Left ventricle myocardium inferior (tissue), 1 donor: ENCODE measurements at regions not wholly inside any gene's neighbourhood (a gene's known extent, or its start where the extent isn't known, plus 50 kb on each side); places are given as distances from the start of the nearest gene placed in this dataset.

Experiments used
- DNase-seq: peaks from one replicate; pipeline ENCODE4 v3.0.0-alpha.2; 2020
- H3K27ac ChIP-seq: fragments of 200-600 bp; replicated peaks from 2 replicates; pipeline ENCODE4 v1.8.0; 2021
- H3K27me3 ChIP-seq: fragments of 200-600 bp; 2 replicates; pipeline ENCODE4 v1.8.0; 2021; ENCODE audit warnings: low read depth
- H3K36me3 ChIP-seq: fragments of 200-600 bp; 2 replicates; pipeline ENCODE4 v1.8.0; 2021
- H3K4me1 ChIP-seq: fragments of 200-600 bp; 2 replicates; pipeline ENCODE4 v1.8.0; 2021
- H3K4me3 ChIP-seq: fragments of 200-600 bp; 2 replicates; pipeline ENCODE4 v1.8.0; 2021; ENCODE audit warnings: mild to moderate bottlenecking, moderate library complexity
- H3K9me3 ChIP-seq: fragments of 200-600 bp; replicated peaks from 2 replicates; pipeline ENCODE4 v1.8.0; 2021
- intact Hi-C: fragments of 100-400 bp; cut with micrococcal nuclease; formaldehyde crosslinking; loops from one replicate; pipeline ENCODE4 v1.11.0; 2022
- TF ChIP-seq, protein P1 (sequence below): fragments of 200-600 bp; IDR thresholded peaks from 2 replicates; pipeline ENCODE4 v1.8.0; 2021; ENCODE audit warnings: antibody characterized with exemption, mild to moderate bottlenecking, borderline replicate concordance
- donor health status: DM: no; HTN: yes; CAD: no; lungs with severe emphysema.

DNA sequence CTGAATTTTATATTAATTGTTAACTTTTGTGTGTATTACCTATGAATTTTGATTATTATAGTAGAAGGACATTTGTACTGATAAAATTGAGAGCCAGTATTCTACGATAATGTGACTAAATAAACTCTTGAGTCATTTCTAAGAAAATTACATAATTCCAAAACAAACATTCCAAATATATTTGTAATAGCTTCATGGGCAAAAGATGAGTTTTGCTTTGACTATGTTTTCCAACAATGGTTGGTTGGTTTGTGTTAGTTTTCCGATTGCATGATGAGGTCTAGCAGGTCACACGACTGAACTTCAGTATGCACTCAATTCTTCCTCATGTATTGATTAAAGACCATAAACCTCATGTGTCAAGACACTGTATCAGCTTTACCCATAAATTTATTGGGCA lies 71.7 kb upstream of the WDR75 start:
- no peaks in the 10 kb centered on the region for H3K36me3 ChIP-seq
- no peak for DNase-seq
- H3K27ac ChIP-seq, result no peak overlapping the region
- intact Hi-C loops, result no loop called here
- TF ChIP-seq, protein P1, sequence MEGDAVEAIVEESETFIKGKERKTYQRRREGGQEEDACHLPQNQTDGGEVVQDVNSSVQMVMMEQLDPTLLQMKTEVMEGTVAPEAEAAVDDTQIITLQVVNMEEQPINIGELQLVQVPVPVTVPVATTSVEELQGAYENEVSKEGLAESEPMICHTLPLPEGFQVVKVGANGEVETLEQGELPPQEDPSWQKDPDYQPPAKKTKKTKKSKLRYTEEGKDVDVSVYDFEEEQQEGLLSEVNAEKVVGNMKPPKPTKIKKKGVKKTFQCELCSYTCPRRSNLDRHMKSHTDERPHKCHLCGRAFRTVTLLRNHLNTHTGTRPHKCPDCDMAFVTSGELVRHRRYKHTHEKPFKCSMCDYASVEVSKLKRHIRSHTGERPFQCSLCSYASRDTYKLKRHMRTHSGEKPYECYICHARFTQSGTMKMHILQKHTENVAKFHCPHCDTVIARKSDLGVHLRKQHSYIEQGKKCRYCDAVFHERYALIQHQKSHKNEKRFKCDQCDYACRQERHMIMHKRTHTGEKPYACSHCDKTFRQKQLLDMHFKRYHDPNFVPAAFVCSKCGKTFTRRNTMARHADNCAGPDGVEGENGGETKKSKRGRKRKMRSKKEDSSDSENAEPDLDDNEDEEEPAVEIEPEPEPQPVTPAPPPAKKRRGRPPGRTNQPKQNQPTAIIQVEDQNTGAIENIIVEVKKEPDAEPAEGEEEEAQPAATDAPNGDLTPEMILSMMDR, result no peak
- no peaks in the 10 kb centered on the region for H3K9me3 ChIP-seq
- no peak overlapping the region for H3K4me3 ChIP-seq
- H3K27me3 ChIP-seq, result no peaks in the 10 kb centered on the region
- no peaks in the 10 kb centered on the region for H3K4me1 ChIP-seq

DNA sequence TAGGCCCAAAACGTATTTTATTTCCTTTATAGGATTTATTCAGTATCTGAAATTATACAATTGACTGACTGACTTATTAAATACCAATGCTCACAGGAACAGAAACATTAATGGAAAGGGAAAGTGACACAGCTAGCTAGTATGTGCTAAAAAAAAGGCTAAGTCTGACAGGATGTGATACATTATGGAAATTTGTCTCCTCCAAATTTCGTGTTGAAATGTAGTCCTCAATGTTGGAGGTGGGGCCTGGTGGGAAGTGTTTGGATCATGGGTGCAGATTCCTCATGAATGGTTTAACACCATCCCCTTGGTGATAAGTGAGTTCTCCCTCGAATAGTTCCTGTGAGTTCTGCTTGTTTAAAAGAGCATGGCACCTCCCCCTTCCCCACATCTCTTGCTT lies 70.6 kb upstream of the WDR75 start:
- no peaks in the 10 kb centered on the region for H3K4me1 ChIP-seq
- intact Hi-C loops, result no loop called here
- H3K27me3 ChIP-seq, result no peaks in the 10 kb centered on the region
- no peak for DNase-seq
- no peaks in the 10 kb centered on the region for H3K36me3 ChIP-seq
- TF ChIP-seq, protein P1, result no peak
- H3K9me3 ChIP-seq, result no peaks in the 10 kb centered on the region
- H3K27ac ChIP-seq, result no peak overlapping the region
- no peak overlapping the region for H3K4me3 ChIP-seq

DNA sequence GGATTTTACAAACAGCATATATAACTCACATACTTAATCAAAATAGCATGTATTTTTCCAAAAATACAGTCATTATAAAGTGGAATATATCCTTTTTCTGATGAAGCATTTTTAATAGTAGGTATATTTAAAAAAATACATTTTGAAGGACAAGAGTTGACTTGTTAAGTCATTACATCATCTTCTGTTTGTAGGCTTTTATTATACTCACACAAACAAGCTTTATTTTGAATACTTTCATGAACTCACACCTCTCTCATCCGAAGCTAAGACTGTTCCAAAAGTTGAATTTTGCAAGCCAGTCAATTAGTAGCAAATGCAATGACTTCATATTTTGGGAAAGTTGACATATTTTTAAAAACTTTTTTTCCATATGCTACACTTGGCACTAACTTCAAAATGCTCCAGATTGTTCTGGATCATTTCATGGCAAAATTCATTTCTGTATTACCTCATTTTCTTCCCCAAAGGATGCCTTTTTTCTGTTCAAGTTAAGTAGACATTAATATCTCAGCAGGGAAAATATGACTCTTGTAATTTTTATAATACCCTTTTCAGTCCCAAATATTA lies 68.5 kb upstream of the WDR75 start:
- H3K27me3 ChIP-seq, result no peaks in the 10 kb centered on the region
- intact Hi-C loops, result no loop called here
- no peaks in the 10 kb centered on the region for H3K4me1 ChIP-seq
- TF ChIP-seq, protein P1, result no peak
- no peaks in the 10 kb centered on the region for H3K36me3 ChIP-seq
- no peak overlapping the region for H3K27ac ChIP-seq
- DNase-seq, result no peak
- H3K9me3 ChIP-seq, result no peaks in the 10 kb centered on the region
- H3K4me3 ChIP-seq, result no peak overlapping the region

DNA sequence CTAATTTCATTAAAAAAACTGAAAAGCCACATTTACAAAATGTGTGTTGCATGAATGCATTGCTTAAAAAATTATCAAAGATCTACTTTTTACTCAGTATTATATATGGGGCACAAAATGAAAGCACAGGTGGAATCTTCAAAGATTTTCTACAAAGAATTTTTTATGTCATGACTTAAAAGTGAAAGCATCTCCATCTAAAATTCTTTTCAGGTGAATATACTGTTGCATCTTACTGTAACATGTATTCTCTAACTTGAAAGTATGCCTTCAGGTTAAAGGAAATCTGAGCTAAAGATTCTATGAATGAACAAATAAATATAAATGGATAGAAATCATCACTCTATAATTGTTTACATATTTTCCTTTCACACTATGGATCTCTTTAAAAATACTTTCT lies 66.8 kb upstream of the WDR75 start:
- intact Hi-C loops, result no loop called here
- no peaks in the 10 kb centered on the region for H3K4me1 ChIP-seq
- DNase-seq, result no peak
- no peaks in the 10 kb centered on the region for H3K9me3 ChIP-seq
- no peak overlapping the region for H3K27ac ChIP-seq
- no peaks in the 10 kb centered on the region for H3K27me3 ChIP-seq
- H3K4me3 ChIP-seq, result no peak overlapping the region
- TF ChIP-seq, protein P1, result no peak
- H3K36me3 ChIP-seq, result no peaks in the 10 kb centered on the region

DNA sequence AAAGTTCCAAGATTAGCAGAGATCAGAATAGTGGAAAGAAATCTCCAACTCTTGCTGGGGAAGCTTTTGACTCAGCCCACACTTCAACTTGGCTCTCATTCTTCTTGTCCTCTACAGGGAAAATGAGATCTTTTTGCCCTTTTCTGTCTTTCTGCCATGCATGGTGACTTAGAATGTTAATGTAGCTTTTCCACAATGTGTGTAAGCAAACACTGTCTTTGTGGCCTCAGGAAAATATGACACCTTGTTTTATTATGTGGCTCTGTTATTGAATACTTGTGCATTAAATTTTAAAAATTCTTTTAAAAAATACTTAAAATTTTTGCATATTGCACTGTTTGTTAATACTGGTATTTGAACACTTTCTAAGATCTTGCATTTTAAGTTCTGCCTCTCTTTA lies 65.4 kb upstream of the WDR75 start:
- Histone ChIP-seq H3K9me3 (no peaks in the 10 kb centered on the region), H3K4me1 (no peaks in the 10 kb centered on the region), H3K4me3 (no peak overlapping the region), H3K27ac (no peak overlapping the region), H3K27me3 (no peaks in the 10 kb centered on the region), H3K36me3 (no peaks in the 10 kb centered on the region)
- TF ChIP-seq, protein P1, result no peak
- intact Hi-C loops, result no loop called here
- DNase-seq, result no peak

DNA sequence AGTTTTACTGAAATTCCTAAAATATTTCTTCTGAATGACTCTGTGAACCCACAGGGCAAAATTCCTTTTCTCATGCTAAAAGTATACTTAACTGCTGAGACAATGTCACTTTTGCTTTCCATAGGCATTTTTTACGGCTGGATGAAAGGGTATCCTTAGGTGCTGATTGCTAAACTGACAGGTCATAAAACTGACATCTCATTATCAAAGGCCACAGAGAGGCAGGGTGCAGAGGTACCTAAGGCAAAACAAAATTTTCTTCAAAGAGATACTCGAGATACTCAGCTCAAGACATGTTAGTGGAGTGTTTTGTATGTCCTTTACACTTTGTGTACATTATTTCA lies 62.0 kb upstream of the WDR75 start:
- intact Hi-C loops, result no loop called here
- no peak overlapping the region for H3K27ac ChIP-seq
- no peaks in the 10 kb centered on the region for H3K36me3 ChIP-seq
- no peak for DNase-seq
- no peak overlapping the region for H3K4me3 ChIP-seq
- TF ChIP-seq, protein P1, result no peak
- H3K4me1 ChIP-seq, result no peaks in the 10 kb centered on the region
- H3K27me3 ChIP-seq, result no peaks in the 10 kb centered on the region
- H3K9me3 ChIP-seq, result no peaks in the 10 kb centered on the region
